ENCODE measurements at regions not wholly inside any gene's neighbourhood (a gene's known extent, or its start where the extent isn't known, plus 50 kb on each side); places are given as distances from the start of the nearest gene placed in this dataset.

GRCh38 chr3:30305021-30305420, 301.4 kb upstream of the TGFBR2 start:
- no peak overlapping the region for H3K27ac Mint-ChIP-seq
- no peak overlapping the region for H2AFZ ChIP-seq (ENCODE audit: insufficient read depth, low read depth, low read length, poor library complexity, severe bottlenecking)
- TF ChIP-seq CTCF (IDR thresholded peaks at IDR 0.05), result no peak
- WGBS (ENCODE audit: insufficient coverage), result no CpG with 5 or more reads among the region's 3 CpGs
- no peak overlapping the region for H3K27ac ChIP-seq (ENCODE audit: low read depth in 1 of 2, low read length in 2 of 2)
- H3K9me3 ChIP-seq (replicated peaks in 1 of 2; ENCODE audit: control insufficient read depth in 1 of 2, insufficient read depth in 1 of 2, low read length in 2 of 2), result peaks cover 0 to 3% of the 10 kb centered on the region in 2 donors
- H3K4me2 ChIP-seq (replicated peaks; ENCODE audit: extremely low read depth, low read length, poor library complexity, severe bottlenecking), result no peak overlapping the region
- H3K4me3 ChIP-seq (replicated peaks in 1 of 3; ENCODE audit: low read depth in 2 of 3, low read length in 3 of 3), result no peak overlapping the region
- H3K4me3 Mint-ChIP-seq, result no peak overlapping the region
- H3K27me3 Mint-ChIP-seq (ENCODE audit: low read depth in 3 of 3), result no peaks in the 10 kb centered on the region
- no peaks in the 10 kb centered on the region for H3K36me3 Mint-ChIP-seq
- H3K27me3 ChIP-seq (ENCODE audit: control insufficient read depth in 2 of 2, insufficient read depth in 2 of 2, low read length in 2 of 2), result no peaks in the 10 kb centered on the region
- peaks cover 3% of the 10 kb centered on the region for H3K4me1 Mint-ChIP-seq
- H3K36me3 ChIP-seq (replicated peaks in 1 of 2; ENCODE audit: control insufficient read depth in 1 of 2, insufficient read depth in 2 of 2, low read length in 2 of 2), result no peaks in the 10 kb centered on the region
- peaks cover 0 to 8% (median 3%) of the 10 kb centered on the region in 7 donors for H3K9me3 Mint-ChIP-seq
- DNase-seq, result no peak
- H4K20me1 ChIP-seq (ENCODE audit: insufficient read depth, low read length), result no peaks in the 10 kb centered on the region
- intact Hi-C loops (cut with micrococcal nuclease), result no loop called here
- H3K4me1 ChIP-seq (ENCODE audit: control insufficient read depth in 1 of 2, insufficient read depth in 2 of 2, low read length in 2 of 2), result no peaks in the 10 kb centered on the region
- H3K9ac ChIP-seq (ENCODE audit: insufficient read depth, low read length, poor library complexity, severe bottlenecking), result no peak overlapping the region
- no peaks in the 10 kb centered on the region for H3K79me2 ChIP-seq (ENCODE audit: insufficient read depth, low read length)

DNA sequence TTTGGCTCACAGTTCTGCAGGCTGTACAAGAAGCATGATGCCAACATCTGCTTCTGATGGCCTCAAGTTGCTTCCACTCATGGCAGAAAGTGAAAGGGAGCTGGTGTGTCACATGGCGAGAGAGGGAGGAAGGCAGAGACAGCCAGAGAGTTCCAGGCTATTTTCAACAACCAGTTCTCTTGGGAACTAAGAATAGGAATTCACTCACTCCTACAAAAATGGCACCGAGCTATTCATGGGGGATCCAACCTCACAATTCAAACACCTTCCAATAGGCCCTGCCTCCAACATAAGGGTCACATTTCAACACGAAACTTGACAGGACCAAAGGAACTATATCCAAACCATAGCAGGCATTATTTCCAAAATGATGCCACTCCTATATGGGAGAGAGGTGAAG, 299.5 kb upstream of the TGFBR2 start:
- TF ChIP-seq CTCF (IDR thresholded peaks at IDR 0.05), result no peak
- no peak overlapping the region for H3K4me2 ChIP-seq (replicated peaks; ENCODE audit: extremely low read depth, low read length, poor library complexity, severe bottlenecking)
- H3K27me3 ChIP-seq (ENCODE audit: control insufficient read depth in 2 of 2, insufficient read depth in 2 of 2, low read length in 2 of 2), result no peaks in the 10 kb centered on the region
- H3K4me3 ChIP-seq (replicated peaks in 1 of 3; ENCODE audit: low read depth in 2 of 3, low read length in 3 of 3), result no peak overlapping the region
- 60% methylated on average over 1 of the region's 3 CpGs for WGBS (ENCODE audit: insufficient coverage)
- H3K9me3 ChIP-seq (replicated peaks in 1 of 2; ENCODE audit: control insufficient read depth in 1 of 2, insufficient read depth in 1 of 2, low read length in 2 of 2), result peaks cover 0 to 3% of the 10 kb centered on the region in 2 donors
- H3K79me2 ChIP-seq (ENCODE audit: insufficient read depth, low read length), result no peaks in the 10 kb centered on the region
- Mint-ChIP-seq H3K4me3 (no peak overlapping the region), H3K27me3 (ENCODE audit: low read depth in 3 of 3) (no peaks in the 10 kb centered on the region), H3K4me1 (peaks cover 3% of the 10 kb centered on the region), H3K9me3 (peaks cover 0 to 8% (median 3%) of the 10 kb centered on the region in 7 donors), H3K36me3 (no peaks in the 10 kb centered on the region), H3K27ac (peak overlapping the region in 1 of 7 donors; percentile 31)
- no peak for DNase-seq
- no peaks in the 10 kb centered on the region for H3K36me3 ChIP-seq (replicated peaks in 1 of 2; ENCODE audit: control insufficient read depth in 1 of 2, insufficient read depth in 2 of 2, low read length in 2 of 2)
- H3K4me1 ChIP-seq (ENCODE audit: control insufficient read depth in 1 of 2, insufficient read depth in 2 of 2, low read length in 2 of 2), result no peaks in the 10 kb centered on the region
- no peaks in the 10 kb centered on the region for H4K20me1 ChIP-seq (ENCODE audit: insufficient read depth, low read length)
- no peak overlapping the region for H2AFZ ChIP-seq (ENCODE audit: insufficient read depth, low read depth, low read length, poor library complexity, severe bottlenecking)
- intact Hi-C loops (cut with micrococcal nuclease), result no loop called here
- H3K9ac ChIP-seq (ENCODE audit: insufficient read depth, low read length, poor library complexity, severe bottlenecking), result no peak overlapping the region
- no peak overlapping the region for H3K27ac ChIP-seq (ENCODE audit: low read depth in 1 of 2, low read length in 2 of 2)

All from CD14-positive monocyte (primary cell).